Stimulated activated naive CD8-positive, alpha-beta T cell treated with anti-CD3 and anti-CD28 coated beads, Interleukin-15, Interleukin-2, amounts not matched to agents 100 U/mL and 50 U/mL, for 24 hours (primary cell): ENCODE measurements at regions not wholly inside any gene's neighbourhood (a gene's known extent, or its start where the extent isn't known, plus 50 kb on each side); places are given as distances from the start of the nearest gene placed in this dataset.

ENCODE experiments used
- ATAC-seq: fragments of 150-1000 bp; cut with Tn5 transposase; one replicate; pipeline ENCODE4 v1.10.0; 2021
- DNase-seq: peaks from one replicate; pipeline ENCODE4 v3.0.0; 2021

DNA sequence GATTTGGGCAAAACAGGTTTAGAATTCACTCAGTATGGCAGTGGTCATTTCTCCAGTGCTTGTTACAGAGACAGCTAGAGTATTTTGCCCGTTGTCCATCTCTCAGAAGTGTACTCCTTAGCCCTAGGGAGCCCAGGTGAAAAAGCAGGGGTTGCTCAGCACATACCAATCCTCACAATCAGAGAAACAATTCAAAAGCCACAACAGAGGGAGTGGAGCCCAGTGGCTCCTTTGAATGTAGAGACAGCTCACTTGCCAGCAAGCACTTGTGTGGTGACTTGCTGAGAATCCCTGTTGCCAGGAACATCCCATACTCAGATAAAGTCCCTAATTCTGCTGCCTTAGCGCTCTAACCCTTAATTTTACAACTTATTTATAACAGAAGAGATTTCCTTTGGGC is 1488.3 kb downstream of the RPA4 start:
- ATAC-seq: no peak
- DNase-seq: no peak

DNA sequence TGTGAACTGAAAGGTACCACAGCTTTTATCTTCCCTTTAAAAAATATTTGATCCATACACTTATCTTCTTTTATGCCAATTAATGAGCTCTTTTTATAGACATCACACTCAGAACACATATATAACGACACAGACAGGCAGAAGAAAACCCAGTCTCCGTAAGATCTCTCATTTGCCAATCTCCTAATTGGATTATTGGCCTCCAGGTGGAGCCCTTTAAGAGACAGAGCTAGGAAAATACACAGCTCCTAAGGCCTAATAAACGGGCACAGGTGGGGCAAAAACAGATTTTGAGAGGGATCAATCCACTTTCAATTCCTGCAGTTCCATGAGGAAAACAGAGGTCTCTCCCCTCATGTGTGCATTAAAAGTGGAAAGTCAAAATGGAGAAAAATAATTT is 1495.4 kb downstream of the RPA4 start:
- DNase-seq: no peak
- no peak for ATAC-seq

DNA sequence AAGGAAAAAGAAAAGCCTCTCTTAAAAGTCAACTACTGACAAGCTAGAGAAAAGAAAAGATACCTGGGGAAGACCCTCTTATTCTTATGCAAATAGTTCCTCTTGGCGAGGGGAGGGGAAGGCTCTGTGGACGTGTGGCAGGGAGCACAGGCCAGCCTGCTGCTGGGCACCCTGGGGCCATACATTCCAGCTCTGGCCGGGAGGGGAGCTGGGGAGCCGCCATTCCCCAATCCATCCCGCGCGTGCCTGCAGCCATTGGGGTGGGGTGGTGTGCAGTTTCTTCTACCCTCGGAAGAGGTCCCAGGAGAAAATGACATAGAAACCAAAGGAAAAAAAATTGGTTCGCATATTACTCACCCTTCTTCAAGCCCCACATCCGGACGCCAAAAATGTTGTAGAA is 1496.4 kb downstream of the RPA4 start:
- DNase-seq (no peak), ATAC-seq (no peak)

DNA sequence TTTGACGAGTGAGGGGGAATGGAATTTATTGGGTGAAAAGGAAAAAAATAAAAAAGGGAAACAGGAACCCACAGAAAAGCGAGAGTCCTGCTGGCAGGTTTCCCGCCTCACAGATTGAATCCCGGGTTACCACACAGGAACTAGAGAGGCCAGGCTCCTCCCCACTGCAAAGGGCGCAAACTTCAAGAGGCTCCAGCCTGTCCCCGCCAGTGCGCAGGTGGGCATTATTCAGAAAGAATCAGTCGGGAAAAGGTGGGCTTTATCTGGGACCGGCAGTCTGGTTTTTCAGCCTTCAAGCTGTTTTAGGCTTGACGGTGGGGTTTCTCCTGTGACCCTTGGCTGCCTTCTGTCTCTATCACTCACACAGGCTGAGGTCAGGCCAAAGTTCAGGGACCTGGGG is 1496.8 kb downstream of the RPA4 start:
- DNase-seq (no peak), ATAC-seq (no peak)

DNA sequence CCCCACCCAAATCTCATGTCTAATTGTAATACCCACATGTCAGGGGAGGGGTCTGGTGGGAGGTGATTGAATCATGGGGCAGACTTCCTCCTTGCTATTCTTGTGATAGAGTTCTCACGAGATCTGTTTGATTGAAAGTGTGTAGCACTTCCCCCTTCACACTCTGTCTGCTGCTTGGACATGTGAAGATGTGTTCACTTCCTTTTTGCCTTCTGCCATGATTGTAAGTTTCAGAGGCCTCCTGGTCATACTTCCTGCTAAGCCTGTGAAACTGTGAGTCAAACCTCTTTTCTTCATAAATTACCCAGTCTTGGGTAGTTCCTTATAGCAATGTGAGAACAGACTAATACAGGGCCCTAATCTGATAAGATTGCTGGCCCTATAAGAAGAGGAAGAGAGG is 1514.8 kb downstream of the RPA4 start:
- ATAC-seq (no peak), DNase-seq (no peak)

DNA sequence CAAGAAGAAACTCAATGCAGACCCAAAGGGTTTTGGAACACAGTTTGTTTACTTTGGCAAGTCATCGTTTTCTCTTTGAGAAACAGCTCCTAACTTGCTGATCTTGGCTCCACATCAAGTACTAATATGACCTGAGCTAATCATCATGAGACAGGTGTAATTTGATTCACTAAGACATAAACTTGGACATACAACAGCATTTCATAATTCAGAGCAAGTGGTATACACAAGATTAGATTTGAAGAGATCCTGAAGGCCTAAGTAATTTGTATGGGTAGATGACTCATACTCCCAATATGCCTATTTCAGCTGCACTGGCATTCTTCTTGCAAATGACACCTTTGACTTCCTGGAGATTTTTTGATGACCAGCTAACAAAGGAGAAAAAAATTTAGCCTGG is 1521.7 kb downstream of the RPA4 start:
- DNase-seq (no peak), ATAC-seq (no peak)

DNA sequence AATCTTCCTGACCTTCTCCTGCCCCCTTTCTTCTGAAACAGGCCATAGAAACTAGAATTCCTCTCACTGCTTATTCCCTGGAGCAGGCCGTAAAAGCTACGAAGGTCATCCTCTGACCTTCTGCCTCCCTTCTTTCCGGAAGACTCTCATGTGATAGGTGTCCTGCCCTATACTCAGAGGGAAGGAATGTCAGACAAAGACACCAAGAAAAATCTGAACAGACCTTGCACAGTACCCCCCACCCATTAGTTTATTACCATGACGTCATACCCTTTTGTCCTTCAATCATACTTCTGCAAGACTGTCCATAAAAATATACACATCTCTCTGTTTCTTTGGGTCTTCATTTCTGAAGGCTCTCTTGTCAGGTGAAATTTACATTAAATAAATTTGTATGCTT is 1523.9 kb downstream of the RPA4 start:
- ATAC-seq: no peak
- no peak for DNase-seq

DNA sequence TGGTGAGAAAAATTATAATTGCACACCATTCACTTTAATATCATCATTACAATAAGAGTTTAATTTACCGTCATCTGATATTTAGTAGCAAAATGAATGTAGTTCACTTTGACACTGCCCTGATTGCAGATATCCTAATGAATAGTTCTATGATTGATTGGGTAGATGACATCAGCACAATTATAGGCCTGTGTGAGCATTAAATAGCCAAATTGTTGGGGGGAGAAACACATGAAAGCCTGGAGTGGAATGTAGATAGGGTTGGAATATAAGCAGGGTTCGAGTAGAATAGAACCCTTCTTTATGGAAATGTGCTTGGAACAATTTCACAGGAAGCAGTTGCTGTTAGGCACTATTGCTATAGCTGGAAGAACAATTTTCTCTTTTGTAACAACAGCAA is 1526.2 kb downstream of the RPA4 start:
- ATAC-seq: no peak
- no peak for DNase-seq

DNA sequence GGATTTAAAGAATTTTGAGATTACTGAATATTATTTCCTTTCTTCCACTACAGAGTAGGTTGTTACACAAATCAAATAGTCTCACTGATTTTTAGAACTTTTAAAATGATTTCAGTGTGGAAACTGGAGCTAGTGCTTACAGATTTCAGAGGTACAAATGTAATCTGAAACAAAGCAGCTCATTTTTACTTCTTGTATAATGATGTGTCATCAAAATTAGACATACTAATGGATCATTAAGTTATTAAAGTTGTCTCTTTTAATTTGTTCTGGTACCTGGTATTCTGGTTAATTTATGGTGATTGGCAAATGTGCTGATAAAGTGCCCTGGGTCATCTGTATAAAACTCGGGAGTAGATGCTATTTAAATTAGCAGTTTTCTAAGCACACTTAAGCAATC is 1528.3 kb downstream of the RPA4 start:
- no peak for ATAC-seq
- no peak for DNase-seq

DNA sequence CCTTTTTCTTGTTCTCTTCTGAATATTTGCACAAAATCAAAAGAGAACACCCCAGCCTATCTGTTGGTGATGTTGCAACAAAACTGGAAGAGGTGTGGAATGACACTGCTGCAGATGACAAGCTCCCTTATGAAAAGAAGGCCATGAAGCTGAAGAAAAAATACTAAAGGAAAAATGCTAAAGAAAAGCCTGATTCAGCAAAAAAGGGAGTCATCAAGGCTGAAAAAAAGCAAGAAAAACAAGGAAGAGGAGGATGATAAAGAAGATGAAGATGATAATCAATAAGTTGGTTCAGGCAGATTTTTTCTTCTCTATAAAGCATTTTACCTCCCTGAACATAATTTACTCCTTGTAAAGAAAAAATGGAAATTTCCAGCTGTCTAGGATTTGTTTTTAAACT is 1538.8 kb downstream of the RPA4 start:
- ATAC-seq: no peak
- DNase-seq: no peak

DNA sequence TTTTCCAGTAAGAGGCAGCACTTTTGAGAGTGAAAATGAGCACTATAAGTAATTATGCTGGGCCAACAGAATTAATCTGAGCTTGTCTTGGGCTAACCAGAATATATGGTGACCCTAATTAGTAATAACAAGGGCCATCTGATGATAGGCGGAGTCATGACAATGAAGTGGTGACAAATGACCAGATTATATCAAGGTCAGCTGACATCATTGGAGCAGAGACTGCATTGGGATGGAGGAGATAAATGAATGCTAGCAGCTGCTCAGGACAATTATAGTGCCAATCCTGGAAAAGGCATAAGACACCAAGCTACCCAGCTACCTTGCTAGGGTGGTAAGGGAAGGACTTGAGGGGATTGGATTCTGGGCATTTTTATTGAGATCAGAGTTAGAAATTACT is 1548.7 kb downstream of the RPA4 start:
- ATAC-seq: no peak
- DNase-seq: no peak

DNA sequence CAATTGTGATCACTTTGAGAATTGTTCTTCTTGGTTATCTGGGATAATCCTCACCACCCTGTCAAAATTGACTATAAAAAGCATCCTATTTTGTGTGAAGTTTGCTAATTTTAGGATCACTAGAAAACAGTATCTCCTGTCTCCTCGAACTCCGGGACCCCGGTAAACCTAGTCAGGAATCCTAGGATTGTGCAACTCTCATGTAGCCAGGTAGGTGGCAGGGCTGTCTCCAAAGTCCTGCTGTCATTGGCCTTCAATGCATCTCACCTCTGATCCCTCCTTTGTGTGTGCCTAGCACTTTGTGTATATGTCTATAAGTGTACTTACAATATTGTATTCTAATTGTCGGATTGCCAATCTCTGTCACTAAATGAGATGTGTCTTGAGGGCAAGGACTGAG is 1564.8 kb downstream of the RPA4 start:
- no peak for DNase-seq
- ATAC-seq: no peak

DNA sequence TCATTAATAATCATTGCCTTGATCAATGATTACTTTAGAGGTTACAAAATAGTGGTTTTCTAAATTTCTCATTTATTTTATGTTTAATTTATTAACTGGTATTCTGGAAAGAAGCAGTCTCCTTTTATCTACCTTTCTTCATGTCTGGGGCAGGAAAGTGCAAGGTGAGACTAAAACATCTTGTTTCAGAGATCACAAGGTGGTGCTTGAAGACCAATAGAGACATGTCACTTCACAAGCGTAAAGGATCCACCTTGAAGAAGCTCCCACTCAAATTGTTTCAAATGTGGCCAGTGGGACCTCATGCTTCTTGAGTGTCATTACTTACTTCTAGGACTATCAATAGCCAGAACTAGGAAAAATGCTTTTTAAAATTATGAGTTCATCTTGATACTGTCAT is 1568.7 kb downstream of the RPA4 start:
- DNase-seq (no peak), ATAC-seq (no peak)

DNA sequence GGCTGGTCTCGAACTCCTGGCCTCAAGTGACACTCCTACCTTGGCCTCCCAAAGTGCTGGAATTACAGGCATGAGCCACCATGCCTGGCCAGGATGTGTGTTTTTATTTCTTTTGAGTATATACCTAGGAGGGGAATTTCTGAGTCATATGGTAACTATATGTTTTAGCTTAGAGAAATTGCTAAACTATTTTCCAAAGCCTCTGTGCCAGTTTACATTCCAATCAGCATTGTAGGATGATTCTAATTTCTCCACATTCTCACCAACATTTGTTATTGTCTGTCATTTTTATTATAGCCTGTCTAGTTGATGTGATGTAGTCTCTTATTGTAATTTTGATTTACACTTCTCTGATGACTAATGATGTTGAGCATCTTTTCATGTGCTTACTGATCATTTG is 1576.0 kb downstream of the RPA4 start:
- no peak for DNase-seq
- no peak for ATAC-seq

DNA sequence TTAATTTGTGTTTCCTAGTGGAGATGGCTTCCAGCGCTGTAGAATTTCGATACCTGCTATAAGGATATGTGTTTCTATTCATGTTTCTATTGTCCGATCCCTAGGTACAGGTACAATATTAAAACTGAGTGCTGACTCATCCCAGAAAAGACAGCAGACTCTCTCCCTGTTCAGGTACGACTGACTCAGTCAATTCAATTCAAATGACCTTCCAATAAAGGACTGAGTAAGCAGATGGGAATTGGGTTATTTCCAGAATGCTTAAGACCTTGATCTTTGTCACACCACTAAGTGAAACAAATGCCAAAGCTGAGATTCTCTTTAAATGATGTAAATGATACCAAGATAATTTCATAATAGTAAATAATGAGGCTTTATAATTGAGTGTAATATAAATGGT is 1596.9 kb downstream of the RPA4 start:
- DNase-seq: no peak
- no peak for ATAC-seq

DNA sequence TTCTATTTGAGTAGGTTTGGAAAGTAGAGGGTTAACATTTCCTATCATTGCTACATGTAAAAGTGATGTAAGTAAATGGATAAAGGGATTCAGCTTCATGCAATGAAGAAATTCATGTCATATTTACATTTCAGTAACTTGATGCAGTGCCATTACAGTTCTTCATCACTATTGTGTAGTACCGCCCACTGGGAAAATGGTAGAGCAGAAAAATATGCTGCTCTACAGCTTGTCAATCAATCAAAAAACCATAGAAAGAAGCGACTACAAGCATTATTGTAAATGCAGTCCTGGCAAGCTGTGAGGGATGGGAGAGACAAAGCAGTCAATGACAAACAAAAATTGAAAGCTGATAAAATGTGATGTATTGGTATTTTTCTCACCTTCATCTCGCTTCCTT is 1597.9 kb downstream of the RPA4 start:
- DNase-seq: no peak
- ATAC-seq: no peak

DNA sequence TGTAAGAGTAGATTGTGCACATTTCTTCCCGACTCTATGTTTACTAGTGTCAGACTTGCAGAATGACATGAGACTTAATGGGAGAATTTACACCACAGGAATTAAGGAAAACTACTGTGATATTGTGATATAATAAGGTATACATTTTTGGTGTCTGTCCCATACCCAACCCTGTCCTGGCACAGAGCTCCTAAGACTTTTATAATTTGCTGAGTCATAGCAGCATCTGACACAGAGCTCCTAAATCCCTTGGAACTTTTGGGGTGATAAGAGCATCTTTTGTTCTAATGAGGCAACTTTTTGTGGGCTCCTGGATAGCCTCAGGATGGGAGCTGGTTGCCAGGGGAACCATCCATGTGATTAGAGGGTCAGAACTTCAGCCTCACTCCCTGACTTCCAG is 1607.0 kb downstream of the RPA4 start:
- no peak for DNase-seq
- no peak for ATAC-seq

DNA sequence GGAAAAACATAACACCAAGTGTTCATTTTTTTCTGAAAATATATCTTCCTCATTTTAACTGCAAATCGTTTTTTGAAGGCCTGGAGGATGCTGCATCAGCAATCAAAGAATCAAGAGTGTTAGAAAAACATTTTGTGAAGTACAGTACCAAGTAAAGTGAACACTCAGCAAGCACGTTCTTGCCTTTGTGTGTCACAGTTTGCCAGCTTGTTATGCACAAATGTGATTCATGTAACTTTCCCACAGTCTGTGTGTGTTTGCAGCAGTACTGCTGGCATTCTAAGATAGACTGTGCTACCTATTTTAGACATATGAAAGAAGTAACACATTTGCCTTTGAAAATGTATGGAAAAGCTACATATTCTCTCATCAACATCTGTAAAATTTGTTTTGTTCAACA is 1617.7 kb downstream of the RPA4 start:
- DNase-seq: no peak
- ATAC-seq: no peak

DNA sequence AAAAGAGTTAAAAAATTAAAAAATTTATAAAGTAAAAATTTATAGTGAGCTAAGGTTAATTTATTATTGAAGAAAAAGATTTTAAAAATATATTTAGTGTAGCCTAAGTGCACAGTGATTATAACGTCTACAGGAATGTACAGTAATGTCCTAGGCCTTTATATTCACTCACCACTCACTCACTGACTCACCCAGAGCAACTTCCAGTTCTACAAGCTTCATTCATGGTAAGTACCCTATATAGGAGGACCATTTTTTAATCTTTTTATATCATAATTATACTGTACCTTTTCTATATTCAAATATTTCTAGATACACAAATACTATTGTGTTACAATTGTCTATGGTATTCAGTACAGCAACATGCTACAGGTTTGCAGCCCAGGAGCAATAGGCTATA is 1623.2 kb downstream of the RPA4 start:
- no peak for DNase-seq
- ATAC-seq: no peak

DNA sequence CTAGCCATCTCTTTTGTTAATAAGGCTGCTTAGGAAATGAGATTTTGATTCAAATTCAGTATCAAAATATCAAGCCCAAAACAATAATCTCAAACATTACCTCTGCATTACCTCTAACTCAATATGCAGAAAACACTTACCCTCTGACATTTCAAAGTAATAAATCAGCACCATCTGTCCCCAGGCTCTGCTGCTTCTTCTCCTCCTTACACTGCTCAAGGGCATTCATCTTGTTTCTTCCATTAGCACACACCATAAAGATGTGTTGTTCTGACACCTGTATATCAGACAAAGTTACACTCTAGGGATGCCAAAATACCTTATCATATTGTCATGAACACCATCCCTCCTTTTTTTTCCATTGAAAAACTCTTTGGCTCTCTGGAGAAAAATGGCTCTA is 1630.3 kb downstream of the RPA4 start:
- DNase-seq: no peak
- ATAC-seq: no peak

DNA sequence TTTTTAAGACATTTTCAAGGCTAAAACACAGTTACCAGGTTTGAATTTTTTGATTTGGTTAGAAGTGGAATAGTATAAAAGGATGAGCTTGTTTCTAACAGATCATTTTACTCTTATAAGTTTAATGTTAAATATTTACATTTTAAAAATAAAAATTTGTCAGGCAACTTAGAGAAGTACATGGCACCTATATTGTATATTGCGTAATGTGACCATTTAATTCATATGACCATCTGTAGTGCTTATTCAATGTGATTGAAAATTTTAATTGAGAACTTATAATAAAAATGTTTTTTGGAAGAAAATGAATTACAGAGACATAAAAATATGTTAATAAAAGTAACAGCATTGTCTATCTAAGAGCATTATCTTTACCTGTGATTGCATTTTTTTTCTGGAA is 1632.4 kb downstream of the RPA4 start:
- ATAC-seq (no peak), DNase-seq (no peak)

DNA sequence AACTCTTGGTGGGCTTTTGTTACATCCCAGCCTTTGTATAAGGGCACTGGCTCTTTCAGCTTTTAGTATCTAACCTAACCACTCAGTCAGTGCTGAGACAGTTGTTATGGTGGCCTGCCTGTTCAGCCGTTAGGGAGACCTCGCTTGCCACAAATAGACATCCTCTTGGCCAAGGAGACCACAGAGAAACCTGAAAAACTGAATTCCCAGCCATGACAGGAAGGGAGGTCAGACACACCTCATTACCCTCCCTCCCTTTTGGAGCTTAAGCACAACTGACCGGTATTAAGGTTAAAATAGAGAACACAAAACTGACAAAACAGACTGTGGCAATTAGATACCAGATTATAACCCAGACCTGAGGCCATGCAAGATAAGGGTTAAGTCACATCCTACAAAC is 1639.3 kb downstream of the RPA4 start:
- ATAC-seq: no peak
- no peak for DNase-seq

DNA sequence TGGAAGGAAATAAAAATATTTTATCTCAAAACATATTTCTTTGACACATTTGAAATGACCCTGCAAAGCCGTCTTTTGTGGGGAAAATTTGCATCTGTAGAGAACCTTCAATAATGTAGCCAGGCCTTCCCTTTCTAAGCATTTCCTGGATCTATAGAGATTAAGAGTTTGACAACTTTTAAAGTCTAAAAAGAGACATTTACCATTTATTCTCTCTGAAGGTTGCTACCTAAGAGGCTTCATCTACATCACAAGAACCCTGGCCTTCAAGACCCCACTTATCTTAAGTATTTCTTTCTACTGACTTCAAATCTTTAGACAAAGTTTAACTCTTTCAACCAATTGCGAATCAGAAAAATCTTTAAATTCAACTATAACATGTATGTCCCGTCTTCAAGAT is 1639.8 kb downstream of the RPA4 start:
- ATAC-seq (no peak), DNase-seq (no peak)

DNA sequence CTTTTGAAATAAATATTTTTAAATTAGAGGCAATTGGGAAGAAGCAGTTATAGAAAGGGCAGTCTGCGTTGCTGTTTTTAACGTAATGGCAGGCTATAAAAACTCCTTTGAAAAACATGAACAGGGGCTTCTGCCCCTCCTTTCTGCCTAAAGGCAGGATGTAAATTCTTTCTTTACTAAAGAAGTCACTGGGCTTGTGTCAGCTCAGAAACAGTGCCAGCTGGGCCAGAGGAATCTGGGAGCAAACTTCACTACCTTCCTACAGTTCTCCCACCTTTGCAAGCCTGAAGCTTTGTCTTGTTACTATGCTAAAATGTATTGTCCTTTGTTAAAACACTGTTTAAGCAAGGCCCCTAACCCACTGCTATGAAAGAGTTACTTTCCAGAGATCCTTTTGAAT is 1664.8 kb downstream of the RPA4 start:
- DNase-seq (no peak), ATAC-seq (no peak)

DNA sequence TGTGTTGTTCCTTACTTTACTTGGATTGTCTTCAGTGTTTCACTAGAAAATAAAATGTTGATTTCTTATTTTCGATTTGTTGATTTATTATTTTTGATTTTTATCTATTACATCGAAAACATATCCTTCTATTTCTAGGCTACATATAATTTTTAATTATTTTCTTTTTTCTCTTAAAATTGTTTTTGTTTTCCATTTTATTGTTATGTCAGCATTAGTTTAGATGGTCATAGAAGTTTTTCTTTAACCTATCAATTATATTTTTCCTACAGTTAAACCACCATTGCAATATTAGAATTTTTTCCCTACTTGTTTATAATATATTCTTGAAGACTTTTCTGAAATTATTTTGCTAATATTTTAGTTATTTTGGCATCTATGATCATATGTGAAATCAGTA is 1685.1 kb downstream of the RPA4 start:
- DNase-seq: no peak
- no peak for ATAC-seq

DNA sequence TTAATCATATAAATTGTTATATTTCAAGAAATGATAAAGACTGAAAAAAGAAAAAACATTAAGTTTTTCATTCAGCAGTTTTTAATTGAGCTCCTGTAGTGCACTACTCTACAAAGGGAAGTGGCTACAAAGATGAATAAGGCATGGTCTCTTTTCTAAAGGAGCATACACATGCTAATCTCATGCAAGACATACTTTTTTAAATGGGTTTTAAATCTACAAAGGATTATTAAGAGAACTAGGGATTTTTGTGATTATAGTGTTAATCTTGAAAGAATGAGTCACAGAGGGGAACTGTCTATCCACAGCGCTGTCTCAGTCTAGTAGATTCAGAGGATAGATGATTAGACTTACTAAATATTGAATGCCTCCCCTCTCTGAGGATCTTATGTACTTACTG is 1722.2 kb downstream of the RPA4 start:
- no peak for ATAC-seq

More for the DNA sequence above, 1722.2 kb downstream of the RPA4 start:
- no peak for DNase-seq
